ENCODE measurements at regions not wholly inside any gene's neighbourhood (a gene's known extent, or its start where the extent isn't known, plus 50 kb on each side); places are given as distances from the start of the nearest gene placed in this dataset.
A peak's percentile ranks its signal among the peaks of the same experiment; 100 is the strongest.
"Not testable (repeated sequence)": the region's sequence is repeated elsewhere in the genome, so short reads cannot be mapped to it uniquely, and the experiment has no call there.

- peaks cover 2% of the 10 kb centered on the region for H3K36me3 Mint-ChIP-seq
- H3K27ac Mint-ChIP-seq = peak overlapping the region; percentile 95
- no peaks in the 10 kb centered on the region for H3K27me3 Mint-ChIP-seq
- H3K9me3 Mint-ChIP-seq = no peaks in the 10 kb centered on the region
- H3K4me1 Mint-ChIP-seq = peaks cover 74% of the 10 kb centered on the region
- H3K4me3 Mint-ChIP-seq = peak overlapping the region; percentile 83
Observed at GRCh38 chr15:92821491-92822116, 78.5 kb upstream of the CHD2 start.

DNA sequence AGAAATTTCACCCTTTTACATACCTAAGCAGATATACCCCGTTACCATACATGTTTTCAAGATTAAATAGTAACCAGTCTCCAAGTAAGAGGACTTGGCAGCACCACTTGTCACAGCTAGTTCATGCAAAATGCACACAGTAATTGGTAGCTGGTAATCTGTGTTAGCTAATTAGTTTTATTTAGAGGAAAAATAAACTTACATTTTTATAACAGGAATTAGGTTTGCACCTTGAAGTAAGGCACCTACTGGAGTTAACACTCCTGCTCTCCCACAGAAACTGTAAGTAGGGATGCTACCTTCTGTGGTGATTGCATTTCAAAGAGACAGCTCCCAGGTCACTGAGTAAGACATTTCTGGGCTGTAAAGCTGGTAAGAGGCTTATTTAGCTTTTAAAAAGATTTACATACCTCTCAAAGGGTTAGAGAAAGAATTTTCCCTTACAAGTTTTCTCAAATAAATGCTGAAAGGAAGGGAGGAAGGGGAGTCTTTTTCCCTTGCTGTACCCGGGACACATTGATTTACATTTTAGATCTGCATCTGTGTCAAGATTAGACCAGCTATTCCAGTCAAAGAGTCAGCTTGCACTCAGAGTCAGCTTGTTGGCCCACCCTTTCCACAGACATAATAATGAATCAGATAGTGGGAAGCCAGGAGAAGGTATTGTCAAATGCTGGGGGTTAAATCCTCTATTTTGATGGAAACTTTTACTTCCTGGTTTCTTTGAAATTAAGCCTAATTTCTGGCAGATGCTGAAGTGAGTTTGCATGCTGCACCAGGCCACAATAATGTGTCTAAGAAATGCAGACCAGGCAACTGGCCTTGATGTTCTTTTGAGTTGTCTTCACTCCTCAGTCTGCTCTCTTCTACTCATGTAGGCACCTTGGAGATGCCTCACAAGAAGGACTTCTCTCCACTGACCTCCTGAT lies 77.6 kb upstream of the CHD2 start:
- H3K4me3 Mint-ChIP-seq = peak overlapping the region; percentile 83
- H3K27me3 Mint-ChIP-seq = no peaks in the 10 kb centered on the region
- H3K4me1 Mint-ChIP-seq = peaks cover 68% of the 10 kb centered on the region
- no peaks in the 10 kb centered on the region for H3K9me3 Mint-ChIP-seq
- peak overlapping the region; percentile 89 for H3K27ac Mint-ChIP-seq
- H3K36me3 Mint-ChIP-seq = peaks cover under 1% of the 10 kb centered on the region

GRCh38 chr15:92825985-92826384 lies 74.1 kb upstream of the CHD2 start:
- Mint-ChIP-seq H3K4me1 (peaks cover 52% of the 10 kb centered on the region), H3K36me3 (no peaks in the 10 kb centered on the region), H3K9me3 (no peaks in the 10 kb centered on the region), H3K4me3 (no peak overlapping the region), H3K27ac (peak overlapping the region; percentile 15), H3K27me3 (no peaks in the 10 kb centered on the region)

- not testable (repeated sequence) for H3K9me3 Mint-ChIP-seq, H3K4me3 Mint-ChIP-seq, H3K27me3 Mint-ChIP-seq, H3K36me3 Mint-ChIP-seq, H3K27ac Mint-ChIP-seq
- peaks cover 53% of the 10 kb centered on the region for H3K4me1 Mint-ChIP-seq
Observed at GRCh38 chr15:92827991-92828390, 72.1 kb upstream of the CHD2 start.

DNA sequence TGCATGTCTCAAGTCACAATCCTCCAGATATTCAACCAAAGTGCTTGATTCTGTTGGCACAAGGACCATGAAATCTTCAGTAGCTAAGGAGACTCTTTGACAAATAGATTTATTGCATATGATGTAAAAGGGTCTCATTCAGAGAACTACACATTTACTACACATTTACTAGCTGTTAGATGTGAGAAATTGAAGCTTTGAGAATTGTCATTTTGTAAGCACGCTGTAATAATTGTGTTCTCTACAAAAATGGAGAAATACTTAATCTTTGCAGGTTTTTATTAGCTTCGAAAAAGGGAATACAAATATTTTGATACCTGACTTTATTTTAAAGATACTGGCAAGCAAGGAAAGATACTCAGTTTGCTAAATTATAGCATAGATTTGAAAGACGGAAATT lies 70.2 kb upstream of the CHD2 start:
- H3K36me3 Mint-ChIP-seq = no peaks in the 10 kb centered on the region
- H3K27me3 Mint-ChIP-seq = no peaks in the 10 kb centered on the region
- no peaks in the 10 kb centered on the region for H3K9me3 Mint-ChIP-seq
- H3K4me3 Mint-ChIP-seq = no peak overlapping the region
- H3K27ac Mint-ChIP-seq = peak overlapping the region; percentile 91
- peaks cover 63% of the 10 kb centered on the region for H3K4me1 Mint-ChIP-seq

DNA sequence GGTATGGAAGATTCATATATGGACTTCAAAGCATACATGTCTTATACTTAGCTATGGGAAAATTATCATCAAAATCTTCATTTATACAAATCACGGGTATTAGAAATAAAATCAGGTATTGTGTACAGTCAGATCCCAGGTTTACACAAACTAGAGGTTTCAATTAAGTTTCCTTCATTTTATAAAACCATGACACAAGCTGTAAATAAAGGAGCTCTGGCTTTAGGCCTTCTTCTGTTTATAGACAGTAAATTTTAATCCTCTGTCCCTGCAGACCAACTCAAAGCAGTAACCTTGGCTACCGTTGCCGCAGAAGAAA lies 68.8 kb upstream of the CHD2 start:
- H3K27ac Mint-ChIP-seq = peak overlapping the region; percentile 99
- no peaks in the 10 kb centered on the region for H3K36me3 Mint-ChIP-seq
- no peaks in the 10 kb centered on the region for H3K27me3 Mint-ChIP-seq
- no peaks in the 10 kb centered on the region for H3K9me3 Mint-ChIP-seq
- H3K4me1 Mint-ChIP-seq = peaks cover 58% of the 10 kb centered on the region
- peak overlapping the region; percentile 77 for H3K4me3 Mint-ChIP-seq

DNA sequence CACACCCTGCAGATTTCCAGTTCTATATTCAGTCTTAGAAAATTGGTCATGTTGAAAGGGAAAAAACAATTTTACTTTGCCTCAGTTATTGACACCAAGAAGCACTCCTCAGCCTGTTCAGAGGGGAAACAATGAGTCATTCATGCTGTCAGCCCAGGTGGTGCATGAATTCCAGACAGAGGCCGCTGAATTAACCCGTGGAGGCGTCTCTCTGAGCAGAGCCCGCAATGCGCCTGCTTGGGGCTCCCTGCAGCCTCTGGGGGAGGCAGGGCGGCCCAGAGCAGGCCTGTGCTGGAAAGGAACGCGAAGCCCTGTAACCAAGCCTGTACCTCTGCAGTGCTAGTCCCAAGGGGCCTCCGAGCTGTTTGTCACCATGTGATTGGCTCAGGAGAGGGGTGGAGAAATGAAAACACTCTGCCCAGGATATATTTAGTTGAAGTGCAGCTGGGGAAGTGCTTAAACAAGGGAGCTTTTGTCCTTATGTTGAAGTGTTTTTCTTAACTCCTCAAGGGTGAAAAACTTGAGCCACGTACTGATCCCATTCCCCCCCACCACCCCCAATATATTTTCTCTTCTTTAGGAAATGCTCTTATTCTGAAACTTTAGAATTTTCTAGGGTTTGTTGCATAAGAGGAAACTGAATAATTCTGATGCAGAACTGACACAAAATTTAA lies 68.3 kb upstream of the CHD2 start:
- Mint-ChIP-seq H3K9me3 (no peaks in the 10 kb centered on the region), H3K27me3 (no peaks in the 10 kb centered on the region), H3K27ac (peak overlapping the region; percentile 99), H3K4me1 (peaks cover 58% of the 10 kb centered on the region), H3K4me3 (peak overlapping the region; percentile 77), H3K36me3 (no peaks in the 10 kb centered on the region)

GRCh38 chr15:92833106-92833433 lies 67.1 kb upstream of the CHD2 start:
- Mint-ChIP-seq H3K4me3 (no peak overlapping the region), H3K4me1 (peaks cover 65% of the 10 kb centered on the region), H3K27ac (peak overlapping the region; percentile 99), H3K27me3 (no peaks in the 10 kb centered on the region), H3K9me3 (no peaks in the 10 kb centered on the region), H3K36me3 (no peaks in the 10 kb centered on the region)

DNA sequence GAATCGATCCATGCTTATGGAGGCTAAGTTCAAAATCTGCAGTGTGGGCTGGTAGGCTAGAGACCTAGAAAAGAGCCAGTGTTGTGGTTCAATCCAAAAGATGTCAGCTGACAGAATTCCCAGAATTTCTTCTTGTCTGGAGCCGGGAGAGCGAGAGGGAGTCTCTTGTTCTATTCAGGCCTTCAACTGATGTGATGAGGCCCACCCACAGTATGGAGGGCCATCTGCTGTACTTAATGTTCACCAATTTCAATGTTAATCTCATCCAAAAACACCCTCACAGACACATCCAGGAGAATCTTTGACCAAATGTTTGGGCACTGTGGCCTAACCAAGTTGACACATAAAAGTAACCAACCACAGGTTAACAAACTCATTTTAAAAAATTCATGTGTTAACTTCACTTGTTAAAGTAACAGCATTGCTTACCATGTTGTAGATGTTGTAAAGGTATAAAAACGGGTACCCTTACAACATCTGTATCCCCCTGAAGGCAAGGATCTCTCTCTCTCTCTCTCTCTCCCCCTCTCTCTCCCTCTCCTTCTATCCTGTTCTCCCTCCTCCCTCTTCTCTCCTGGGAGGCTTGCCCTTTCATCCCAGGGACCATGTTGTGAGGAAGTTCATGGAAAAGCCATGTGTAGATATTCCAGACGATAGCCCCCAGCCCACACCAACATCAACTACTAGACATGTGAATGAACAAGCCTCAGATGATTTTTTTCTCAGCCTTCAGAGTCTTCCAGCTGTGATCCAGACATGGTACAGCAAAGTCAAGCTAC lies 66.4 kb upstream of the CHD2 start:
- Mint-ChIP-seq H3K27ac (peak overlapping the region; percentile 99), H3K36me3 (no peaks in the 10 kb centered on the region), H3K27me3 (no peaks in the 10 kb centered on the region), H3K4me1 (peaks cover 71% of the 10 kb centered on the region), H3K4me3 (no peak overlapping the region), H3K9me3 (no peaks in the 10 kb centered on the region)

DNA sequence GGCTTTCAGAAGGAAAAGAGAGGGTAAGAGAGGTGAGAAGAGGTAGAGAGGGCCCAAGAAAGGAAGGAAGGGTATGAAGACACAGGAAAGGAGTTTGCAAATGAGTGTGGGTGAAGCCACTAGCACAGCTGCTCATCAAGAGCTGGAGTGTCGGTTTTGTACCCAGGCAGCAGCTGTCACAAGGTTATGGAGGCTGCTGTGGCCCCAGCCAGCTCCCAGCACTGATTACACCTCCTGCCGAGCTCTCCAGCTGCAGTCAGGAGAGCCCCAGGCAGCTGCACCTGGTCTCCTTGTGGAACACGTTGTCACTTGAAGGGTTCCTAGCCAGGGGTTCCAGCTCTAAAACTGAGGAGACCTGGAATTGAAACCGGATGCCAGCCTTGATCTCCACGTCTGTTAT lies 60.4 kb upstream of the CHD2 start:
- H3K27me3 Mint-ChIP-seq = no peaks in the 10 kb centered on the region
- peak overlapping the region; percentile 23 for H3K4me3 Mint-ChIP-seq
- no peaks in the 10 kb centered on the region for H3K36me3 Mint-ChIP-seq
- peak overlapping the region; percentile 70 for H3K27ac Mint-ChIP-seq
- peaks cover 62% of the 10 kb centered on the region for H3K4me1 Mint-ChIP-seq
- no peaks in the 10 kb centered on the region for H3K9me3 Mint-ChIP-seq

GRCh38 chr15:92840149-92840548 lies 60.0 kb upstream of the CHD2 start:
- H3K36me3 Mint-ChIP-seq = no peaks in the 10 kb centered on the region
- peaks cover 62% of the 10 kb centered on the region for H3K4me1 Mint-ChIP-seq
- H3K27me3 Mint-ChIP-seq = no peaks in the 10 kb centered on the region
- no peak overlapping the region for H3K27ac Mint-ChIP-seq
- no peaks in the 10 kb centered on the region for H3K9me3 Mint-ChIP-seq
- H3K4me3 Mint-ChIP-seq = no peak overlapping the region

- H3K27ac Mint-ChIP-seq = peak overlapping the region; percentile 92
- H3K27me3 Mint-ChIP-seq = no peaks in the 10 kb centered on the region
Observed at GRCh38 chr15:92843326-92843725, 56.8 kb upstream of the CHD2 start.

GRCh38 chr15:92843814-92844213 lies 56.3 kb upstream of the CHD2 start:
- Mint-ChIP-seq H3K27ac (peak overlapping the region; percentile 92), H3K4me1 (peaks cover 80% of the 10 kb centered on the region), H3K9me3 (no peaks in the 10 kb centered on the region), H3K4me3 (peak overlapping the region; percentile 42), H3K27me3 (no peaks in the 10 kb centered on the region), H3K36me3 (no peaks in the 10 kb centered on the region)

More at GRCh38 chr15:92843326-92843725, 56.8 kb upstream of the CHD2 start:
- Mint-ChIP-seq H3K4me3 (peak overlapping the region; percentile 42), H3K4me1 (peaks cover 80% of the 10 kb centered on the region), H3K36me3 (no peaks in the 10 kb centered on the region), H3K9me3 (no peaks in the 10 kb centered on the region)

- Mint-ChIP-seq H3K36me3 (no peaks in the 10 kb centered on the region), H3K27me3 (no peaks in the 10 kb centered on the region), H3K4me3 (peak overlapping the region; percentile 80), H3K4me1 (peaks cover 80% of the 10 kb centered on the region), H3K9me3 (no peaks in the 10 kb centered on the region), H3K27ac (peak overlapping the region; percentile 99)
Observed at GRCh38 chr15:92845126-92845508, 55.0 kb upstream of the CHD2 start.

GRCh38 chr15:92846741-92847140 lies 53.4 kb upstream of the CHD2 start:
- H3K36me3 Mint-ChIP-seq = no peaks in the 10 kb centered on the region
- peak overlapping the region; percentile 88 for H3K27ac Mint-ChIP-seq
- no peak overlapping the region for H3K4me3 Mint-ChIP-seq
- no peaks in the 10 kb centered on the region for H3K9me3 Mint-ChIP-seq
- peaks cover 78% of the 10 kb centered on the region for H3K4me1 Mint-ChIP-seq
- no peaks in the 10 kb centered on the region for H3K27me3 Mint-ChIP-seq

Measured in activated naive CD4-positive, alpha-beta T cell treated with anti-CD3 and anti-CD28 coated beads, Interleukin-2, amount 50 U/mL, for 24 hours (primary cell).